Mesenchymal stem cell (in vitro differentiated cells and primary cell): ENCODE measurements at regions not wholly inside any gene's neighbourhood (a gene's known extent, or its start where the extent isn't known, plus 50 kb on each side); places are given as distances from the start of the nearest gene placed in this dataset.

Source experiments
- DNase-seq: peaks from one replicate; pipeline ENCODE4 v3.0.0-alpha.2; 2013
- H2AFZ ChIP-seq: one replicate; pipeline ENCODE4 v1.6.1; 2013; ENCODE audit warnings: low read depth, mild to moderate bottlenecking, control low read depth, inconsistent platforms, low read length, moderate library complexity
- H2AK5ac ChIP-seq: 2 replicates; pipeline ENCODE4 v1.6.1; 2013; ENCODE audit warnings: low read length, moderate library complexity, mild to moderate bottlenecking, inconsistent platforms; ENCODE audit not compliant: severe bottlenecking
- H2BK120ac ChIP-seq: one replicate; pipeline ENCODE4 v1.6.1; 2013; ENCODE audit warnings: low read depth, mild to moderate bottlenecking, inconsistent platforms, low read length, moderate library complexity
- H2BK12ac ChIP-seq, 2 experiments: one replicate each; pipeline ENCODE4 v1.6.1; 2013; ENCODE audit warnings: inconsistent platforms in 2 of 2, low read length in 2 of 2, mild to moderate bottlenecking in 2 of 2, moderate library complexity in 2 of 2, control low read depth in 1 of 2
- H2BK15ac ChIP-seq: one replicate; pipeline ENCODE4 v1.6.1; 2013; ENCODE audit warnings: mild to moderate bottlenecking, low read depth, inconsistent platforms; ENCODE audit not compliant: poor library complexity, severe bottlenecking
- H2BK5ac ChIP-seq: 2 replicates; pipeline ENCODE4 v1.6.1; 2013; ENCODE audit warnings: low read depth, mild to moderate bottlenecking, low read length, control low read depth, inconsistent platforms; ENCODE audit not compliant: poor library complexity, severe bottlenecking
- H3K14ac ChIP-seq, 2 experiments: one replicate each; pipeline ENCODE4 v1.6.1; 2013; ENCODE audit warnings: inconsistent platforms in 2 of 2, low read length in 2 of 2, control low read depth in 1 of 2, mild to moderate bottlenecking in 1 of 2, moderate library complexity in 1 of 2
- H3K18ac ChIP-seq, 2 experiments: one replicate each; pipeline ENCODE4 v1.6.1; 2013; ENCODE audit warnings: inconsistent platforms in 2 of 2, low read length in 2 of 2, control low read depth in 1 of 2, low read depth in 1 of 2, mild to moderate bottlenecking in 1 of 2
- H3K23ac ChIP-seq, 2 experiments: one replicate each; pipeline ENCODE4 v1.6.1; 2013; ENCODE audit warnings: inconsistent platforms in 2 of 2, low read length in 2 of 2, mild to moderate bottlenecking in 2 of 2, moderate library complexity in 2 of 2, control low read depth in 1 of 2
- H3K27ac ChIP-seq: 2 replicates; pipeline ENCODE4 v1.5.1; 2013; ENCODE audit warnings: mild to moderate bottlenecking, moderate library complexity, low read length, control low read depth, inconsistent platforms; ENCODE audit not compliant: poor library complexity, severe bottlenecking
- H3K27me3 ChIP-seq, 2 experiments: 2 replicates each; pipeline versions ENCODE4 v1.6.1 to v1.7.0; 2013; ENCODE audit warnings: low read length in 2 of 2, mild to moderate bottlenecking in 2 of 2, moderate library complexity in 2 of 2, control low read depth in 1 of 2, inconsistent platforms in 1 of 2; ENCODE audit not compliant: control insufficient read depth in 1 of 2, insufficient read depth in 1 of 2
- H3K36me3 ChIP-seq, 2 experiments: 2 replicates each; pipeline versions ENCODE4 v1.6.1 to v1.7.0; 2013; ENCODE audit warnings: low read length in 2 of 2, control low read depth in 1 of 2, inconsistent platforms in 1 of 2, low read depth in 1 of 2, mild to moderate bottlenecking in 1 of 2; ENCODE audit not compliant: insufficient read depth in 2 of 2, control insufficient read depth in 1 of 2
- H3K4ac ChIP-seq, 2 experiments: one replicate each; pipeline ENCODE4 v1.6.1; 2013; ENCODE audit warnings: inconsistent platforms in 2 of 2, low read length in 2 of 2, mild to moderate bottlenecking in 2 of 2, moderate library complexity in 2 of 2, control low read depth in 1 of 2, low read depth in 1 of 2
- H3K4me1 ChIP-seq: 2 replicates; pipeline ENCODE4 v1.6.1; 2013; ENCODE audit warnings: low read depth, low read length, control low read depth; ENCODE audit not compliant: control insufficient read depth, insufficient read depth
- H3K4me2 ChIP-seq: 2 replicates; pipeline ENCODE4 v1.6.1; 2013; ENCODE audit warnings: low read length, mild to moderate bottlenecking, inconsistent platforms; ENCODE audit not compliant: poor library complexity, severe bottlenecking
- H3K4me3 ChIP-seq, 2 experiments: 2 replicates each; pipeline versions ENCODE4 v1.5.1 to v1.7.0; 2013; ENCODE audit warnings: low read length in 2 of 2, mild to moderate bottlenecking in 2 of 2, control low read depth in 1 of 2, low read depth in 1 of 2; ENCODE audit not compliant: insufficient read depth in 1 of 2
- H3K79me1 ChIP-seq: replicated peaks from 2 replicates; pipeline ENCODE4 v1.6.1; 2013; ENCODE audit warnings: mild to moderate bottlenecking, control low read depth, low read length, inconsistent platforms; ENCODE audit not compliant: poor library complexity, severe bottlenecking
- H3K9ac ChIP-seq: 2 replicates; pipeline ENCODE4 v1.7.0; 2013; ENCODE audit warnings: mild to moderate bottlenecking, low read length, moderate library complexity
- H3K9me3 ChIP-seq: 2 replicates; pipeline ENCODE4 v1.7.0; 2013; ENCODE audit warnings: mild to moderate bottlenecking, low read length; ENCODE audit not compliant: control insufficient read depth
- H4K8ac ChIP-seq: one replicate; pipeline ENCODE4 v1.6.1; 2013; ENCODE audit warnings: inconsistent platforms, mild to moderate bottlenecking, low read length, moderate library complexity
- H4K91ac ChIP-seq: one replicate; pipeline ENCODE4 v1.6.1; 2013; ENCODE audit warnings: mild to moderate bottlenecking, low read length, inconsistent platforms
- WGBS: methylation state at CpG from one replicate; pipeline ENCODE4 v1.1.7; 2013; ENCODE audit warnings: mixed read lengths; 5-methylcytosine and 5-hydroxymethylcytosine counted together

GRCh38 chr6:147823936-147824335, 315.4 kb downstream of the SAMD5 start:
- no peak overlapping the region for H3K4ac ChIP-seq
- no peak overlapping the region for H2BK120ac ChIP-seq
- H3K9ac ChIP-seq, result no peak overlapping the region
- no peak overlapping the region for H2AK5ac ChIP-seq
- no peak overlapping the region for H3K23ac ChIP-seq
- H2BK5ac ChIP-seq, result no peak overlapping the region
- no peak overlapping the region for H4K91ac ChIP-seq
- WGBS, result 100% methylated on average over 2 of the region's 2 CpGs
- H3K27ac ChIP-seq, result no peak overlapping the region
- no peak overlapping the region for H3K18ac ChIP-seq
- H3K9me3 ChIP-seq, result peaks cover 4% of the 10 kb centered on the region
- no peaks in the 10 kb centered on the region for H3K4me1 ChIP-seq
- H2BK12ac ChIP-seq, result no peak overlapping the region
- H3K4me3 ChIP-seq, result no peak overlapping the region
- H2AFZ ChIP-seq, result no peak overlapping the region
- H2BK15ac ChIP-seq, result no peak overlapping the region
- H3K36me3 ChIP-seq, result no peaks in the 10 kb centered on the region
- H3K4me2 ChIP-seq, result no peak overlapping the region
- no peak for DNase-seq
- H3K27me3 ChIP-seq, result no peaks in the 10 kb centered on the region
- H3K79me1 ChIP-seq, result no peaks in the 10 kb centered on the region
- H3K14ac ChIP-seq, result no peak overlapping the region
- H4K8ac ChIP-seq, result no peak overlapping the region

GRCh38 chr6:147825848-147826247, 317.4 kb downstream of the SAMD5 start:
- Histone ChIP-seq H4K91ac (no peak overlapping the region), H3K4me2 (no peak overlapping the region), H3K79me1 (no peaks in the 10 kb centered on the region), H3K18ac (no peak overlapping the region), H2BK15ac (no peak overlapping the region), H2BK12ac (no peak overlapping the region), H2BK120ac (no peak overlapping the region), H3K4me3 (no peak overlapping the region), H4K8ac (no peak overlapping the region), H3K36me3 (no peaks in the 10 kb centered on the region), H3K9ac (no peak overlapping the region), H2AK5ac (no peak overlapping the region), H3K14ac (no peak overlapping the region), H3K4me1 (no peaks in the 10 kb centered on the region), H2BK5ac (no peak overlapping the region), H2AFZ (no peak overlapping the region), H3K27ac (no peak overlapping the region), H3K23ac (no peak overlapping the region), H3K4ac (no peak overlapping the region), H3K27me3 (no peaks in the 10 kb centered on the region), H3K9me3 (peaks cover 4% of the 10 kb centered on the region)
- DNase-seq, result no peak
- 89% methylated on average over 1 of the region's 2 CpGs for WGBS

GRCh38 chr6:147826698-147827097, 318.2 kb downstream of the SAMD5 start:
- Histone ChIP-seq H2AFZ (no peak overlapping the region), H2BK15ac (no peak overlapping the region), H3K4me2 (no peak overlapping the region), H3K27ac (no peak overlapping the region), H2AK5ac (no peak overlapping the region), H3K9me3 (peaks cover 4% of the 10 kb centered on the region), H3K14ac (no peak overlapping the region), H3K36me3 (no peaks in the 10 kb centered on the region), H2BK12ac (no peak overlapping the region), H3K79me1 (no peaks in the 10 kb centered on the region), H3K4me3 (no peak overlapping the region), H4K91ac (no peak overlapping the region), H3K23ac (no peak overlapping the region), H3K4ac (no peak overlapping the region), H3K4me1 (no peaks in the 10 kb centered on the region), H2BK5ac (no peak overlapping the region), H2BK120ac (no peak overlapping the region), H3K27me3 (no peaks in the 10 kb centered on the region), H3K18ac (no peak overlapping the region), H4K8ac (no peak overlapping the region), H3K9ac (no peak overlapping the region)
- DNase-seq, result no peak
- 71% methylated on average over 3 of the region's 4 CpGs for WGBS

- Histone ChIP-seq H3K27me3 (no peaks in the 10 kb centered on the region), H3K4ac (no peak overlapping the region), H3K14ac (no peak overlapping the region), H3K79me1 (no peaks in the 10 kb centered on the region), H2BK12ac (no peak overlapping the region), H3K18ac (no peak overlapping the region), H3K4me3 (no peak overlapping the region), H3K4me1 (no peaks in the 10 kb centered on the region), H3K27ac (no peak overlapping the region), H2AK5ac (no peak overlapping the region), H3K4me2 (no peak overlapping the region), H3K9me3 (peaks cover 4% of the 10 kb centered on the region), H2AFZ (no peak overlapping the region), H2BK15ac (no peak overlapping the region), H3K9ac (no peak overlapping the region), H4K8ac (no peak overlapping the region), H4K91ac (no peak overlapping the region), H3K23ac (no peak overlapping the region), H2BK120ac (no peak overlapping the region), H2BK5ac (no peak overlapping the region), H3K36me3 (no peaks in the 10 kb centered on the region)
- DNase-seq, result no peak
- WGBS, result 90% methylated on average over 1 of the region's 1 CpG
These were observed 320.9 kb downstream of the SAMD5 start for GRCh38 chr6:147829418-147829817.
